H1 (cell line): ENCODE measurements at regions not wholly inside any gene's neighbourhood (a gene's known extent, or its start where the extent isn't known, plus 50 kb on each side); places are given as distances from the start of the nearest gene placed in this dataset.
"Not testable (repeated sequence)": the region's sequence is repeated elsewhere in the genome, so short reads cannot be mapped to it uniquely, and the experiment has no call there.

ENCODE experiments used
- CTCF ChIA-PET: fragments of 300-600 bp; sonication (Branson Sonifier 250); formaldehyde crosslinking; loops from one replicate; lab custom pipeline; 2021; ENCODE audit not compliant: partially characterized antibody; lab: Charles Lee
- POLR2A ChIA-PET: fragments of 300-600 bp; sonication (Branson Sonifier 250); formaldehyde crosslinking; loops from one replicate; lab custom pipeline; 2021; ENCODE audit warnings: inconsistent platforms; ENCODE audit not compliant: partially characterized antibody; lab: Charles Lee
- DNase-seq, 2 experiments: peaks; one replicate each; pipeline versions ENCODE4 v3.0.0 to v3.0.0-alpha.2; 2010 to 2022; ENCODE audit warnings: low spot score in 2 of 2, low read depth in 1 of 2, mixed read lengths in 1 of 2
- FAIRE-seq: peaks from 2 replicates; lab custom pipeline; 2011; peaks lifted over from hg19 to GRCh38; lab: Jason Lieb, UNC
- H2AFZ ChIP-seq: 2 replicates; pipeline ENCODE4 v1.8.1; 2012; ENCODE audit warnings: low read length, inconsistent platforms
- H2AK5ac ChIP-seq: 2 replicates; pipeline ENCODE4 v1.6.1; 2013; ENCODE audit warnings: low read depth, low read length
- H2BK120ac ChIP-seq: replicated peaks from 2 replicates; pipeline ENCODE3; 2013; ENCODE audit warnings: low read depth, low read length, inconsistent platforms
- H2BK12ac ChIP-seq: 2 replicates; pipeline ENCODE4 v1.6.1; 2013; ENCODE audit warnings: low read depth, low read length
- H2BK15ac ChIP-seq: 2 replicates; pipeline ENCODE4 v1.6.1; 2013; ENCODE audit warnings: low read length
- H2BK20ac ChIP-seq: 2 replicates; pipeline ENCODE4 v1.6.1; 2013; ENCODE audit warnings: low read length
- H2BK5ac ChIP-seq: 2 replicates; pipeline ENCODE4 v1.6.1; 2013; ENCODE audit warnings: low read depth, low read length
- H3K14ac ChIP-seq: 2 replicates; pipeline ENCODE4 v1.6.1; 2013; ENCODE audit warnings: inconsistent platforms; ENCODE audit not compliant: insufficient read length
- H3K18ac ChIP-seq: 2 replicates; pipeline ENCODE4 v1.6.1; 2013; ENCODE audit warnings: low read length; ENCODE audit errors: extremely low read depth
- H3K23ac ChIP-seq: 2 replicates; pipeline ENCODE4 v1.6.1; 2013; ENCODE audit warnings: inconsistent platforms; ENCODE audit not compliant: insufficient read length
- H3K23me2 ChIP-seq: 2 replicates; pipeline ENCODE4 v1.6.1; 2013; ENCODE audit warnings: low read depth, low read length
- H3K27ac ChIP-seq: 2 replicates; pipeline ENCODE4 v1.6.1; 2011; ENCODE audit warnings: low read depth, low read length, inconsistent platforms
- H3K27me3 ChIP-seq, 4 experiments: replicated peaks in 1 of 4; 1 replicate in 1 of 4; 2 replicates in 3 of 4; pipeline versions ENCODE4 v1.6.1 to v1.8.1; 2011 to 2013; ENCODE audit warnings: low read length in 3 of 4, mild to moderate bottlenecking in 3 of 4, inconsistent platforms in 2 of 4, mixed read lengths in 2 of 4, moderate library complexity in 1 of 4; ENCODE audit not compliant: control insufficient read depth in 3 of 4, insufficient read depth in 3 of 4; ENCODE audit errors: extremely low read depth in 1 of 4
- H3K36me3 ChIP-seq, 4 experiments: 2 replicates each; pipeline versions ENCODE4 v1.6.1 to v1.8.1; 2011 to 2013; ENCODE audit warnings: mild to moderate bottlenecking in 4 of 4, low read length in 3 of 4, moderate library complexity in 2 of 4, control low read depth in 1 of 4, inconsistent platforms in 1 of 4; ENCODE audit not compliant: insufficient read depth in 4 of 4, control insufficient read depth in 2 of 4
- H3K4ac ChIP-seq: replicated peaks from 2 replicates; pipeline ENCODE3; 2013; ENCODE audit warnings: low read length, low read depth, mixed read lengths, inconsistent platforms; ENCODE audit not compliant: insufficient read length
- H3K4me1 ChIP-seq, 4 experiments: replicated peaks in 1 of 4; 1 replicate in 1 of 4; 2 replicates in 3 of 4; pipeline versions ENCODE4 v1.6.1 to v1.8.1; 2011 to 2013; ENCODE audit warnings: low read length in 3 of 4, inconsistent platforms in 2 of 4, mixed read lengths in 1 of 4; ENCODE audit not compliant: insufficient read depth in 4 of 4, control insufficient read depth in 3 of 4
- H3K4me2 ChIP-seq, 2 experiments: 2 replicates each; pipeline versions ENCODE4 v1.6.1 to v1.8.1; 2011 to 2013; ENCODE audit warnings: low read depth in 2 of 2, low read length in 2 of 2, control low read depth in 1 of 2, inconsistent platforms in 1 of 2, mild to moderate bottlenecking in 1 of 2; ENCODE audit not compliant: insufficient read depth in 1 of 2
- H3K4me3 ChIP-seq, 4 experiments: fragments of 200-600, 300-600 bp in 1 of 4; sonication (generic), shearing (Covaris generic), sonication (Bioruptor Twin) in 1 of 4; 2 replicates each; pipeline versions ENCODE4 v1.5.1 to v1.8.1; 2011 to 2016; ENCODE audit warnings: low read length in 4 of 4, low read depth in 3 of 4, control low read depth in 2 of 4, inconsistent platforms in 2 of 4, mild to moderate bottlenecking in 2 of 4, mixed read lengths in 1 of 4, moderate library complexity in 1 of 4; ENCODE audit not compliant: insufficient read depth in 2 of 4; ENCODE audit errors: extremely low read depth in 1 of 4
- H3K56ac ChIP-seq: replicated peaks from 2 replicates; pipeline ENCODE3; 2013; ENCODE audit warnings: low read depth, mild to moderate bottlenecking, mixed read lengths, low read length, inconsistent platforms; ENCODE audit not compliant: insufficient read length
- H3K79me1 ChIP-seq: 2 replicates; pipeline ENCODE4 v1.6.1; 2013; ENCODE audit warnings: low read depth, low read length, control low read depth
- H3K79me2 ChIP-seq, 2 experiments: 2 replicates each; pipeline versions ENCODE4 v1.6.1 to v1.8.1; 2012 to 2013; ENCODE audit warnings: low read length in 2 of 2, mild to moderate bottlenecking in 2 of 2, inconsistent platforms in 1 of 2; ENCODE audit not compliant: insufficient read depth in 2 of 2, control insufficient read depth in 1 of 2
- H3K9ac ChIP-seq, 4 experiments: replicated peaks in 1 of 4; 1 replicate in 1 of 4; 2 replicates in 3 of 4; pipeline versions ENCODE4 v1.6.1 to v1.8.1; 2011 to 2013; ENCODE audit warnings: low read depth in 3 of 4, low read length in 3 of 4, control low read depth in 2 of 4, mild to moderate bottlenecking in 2 of 4, moderate library complexity in 2 of 4, inconsistent platforms in 1 of 4; ENCODE audit errors: extremely low read depth in 1 of 4
- H3K9me3 ChIP-seq, 2 experiments: 2 replicates each; pipeline versions ENCODE4 v1.6.1 to v1.8.1; 2012 to 2013; ENCODE audit warnings: mild to moderate bottlenecking in 2 of 2, moderate library complexity in 2 of 2, control low read depth in 1 of 2, inconsistent platforms in 1 of 2, low read depth in 1 of 2, low read length in 1 of 2, mixed read lengths in 1 of 2; ENCODE audit not compliant: insufficient read depth in 2 of 2
- H4K20me1 ChIP-seq, 2 experiments: replicated peaks in 1 of 2; 2 replicates each; pipeline versions ENCODE3 to v1.8.1; 2011 to 2013; ENCODE audit warnings: inconsistent platforms in 2 of 2, low read length in 2 of 2, mild to moderate bottlenecking in 1 of 2; ENCODE audit not compliant: insufficient read depth in 2 of 2, control insufficient read depth in 1 of 2
- H4K5ac ChIP-seq: 2 replicates; pipeline ENCODE4 v1.6.1; 2013; ENCODE audit warnings: low read length, low read depth, mixed read lengths, inconsistent platforms; ENCODE audit not compliant: insufficient read length
- H4K8ac ChIP-seq: 2 replicates; pipeline ENCODE4 v1.8.0; 2013; ENCODE audit warnings: mild to moderate bottlenecking, moderate library complexity, low read length, inconsistent platforms; ENCODE audit not compliant: insufficient read depth; ENCODE audit errors: extremely low read depth
- H4K91ac ChIP-seq: replicated peaks from 2 replicates; pipeline ENCODE3; 2013; ENCODE audit warnings: low read length, mixed read lengths, inconsistent platforms; ENCODE audit not compliant: insufficient read length
- KDM4A ChIP-seq: IDR thresholded peaks from one replicate; pipeline ENCODE4 v1.7.1; 2012; ENCODE audit warnings: low read depth, mild to moderate bottlenecking, moderate library complexity, low read length, inconsistent platforms; ENCODE audit not compliant: severe bottlenecking
- SAP30 ChIP-seq: fragments of 300-600 bp; sonication (generic); IDR thresholded peaks from 2 replicates; pipeline ENCODE4 v1.7.1; 2012; ENCODE audit warnings: low read length, moderate library complexity, mild to moderate bottlenecking, inconsistent platforms; ENCODE audit not compliant: insufficient read depth, insufficient replicate concordance
- SIX5 ChIP-seq: IDR thresholded peaks from 2 replicates; pipeline ENCODE4 v1.6.1; 2011; ENCODE audit warnings: mild to moderate bottlenecking, low read depth, low read length
- TF ChIP-seq, protein P1 (sequence below), 3 experiments: IDR thresholded peaks; 1 replicate in 2 of 3; 2 replicates in 1 of 3; pipeline versions ENCODE4 v1.5.1 to v1.6.1; 2011; ENCODE audit warnings: low read length in 3 of 3, mild to moderate bottlenecking in 3 of 3, inconsistent platforms in 2 of 3, low read depth in 1 of 3, moderate library complexity in 1 of 3; ENCODE audit not compliant: insufficient read depth in 1 of 3; ENCODE audit errors: control extremely low read depth in 1 of 3

DNA sequence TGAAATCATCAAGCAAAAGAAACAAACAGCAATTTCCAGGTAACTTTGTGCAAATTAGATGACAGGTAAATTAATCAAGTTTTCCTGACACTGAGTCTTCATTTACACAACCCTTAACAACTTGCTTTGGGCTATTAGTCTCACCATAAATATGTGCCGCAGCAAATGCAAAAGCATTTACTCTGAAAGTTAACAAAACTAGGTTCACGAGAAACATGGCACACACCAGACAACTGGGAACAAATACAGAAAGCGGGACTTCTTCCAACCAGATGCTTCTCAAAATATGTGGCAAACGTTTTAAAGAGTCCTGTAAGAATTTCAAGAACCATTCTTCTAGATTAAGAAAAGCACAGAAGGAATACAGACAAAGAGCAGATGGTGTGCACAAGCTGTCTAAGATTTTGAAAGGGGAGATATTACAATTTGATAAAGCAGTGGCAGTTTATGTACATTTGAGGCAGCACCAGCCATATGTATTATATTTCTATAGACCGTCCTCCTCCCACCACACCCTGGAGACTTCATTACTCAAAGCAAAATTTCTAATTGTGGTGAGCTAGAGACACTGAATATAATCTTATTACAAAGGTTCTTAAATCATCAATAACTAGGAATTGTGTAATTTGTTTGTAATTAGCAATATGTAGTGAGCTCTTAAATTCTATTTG lies 192.5 kb upstream of the ADAMTS3 start (continued):
- no peak for TF ChIP-seq SIX5
- TF ChIP-seq, protein P1, sequence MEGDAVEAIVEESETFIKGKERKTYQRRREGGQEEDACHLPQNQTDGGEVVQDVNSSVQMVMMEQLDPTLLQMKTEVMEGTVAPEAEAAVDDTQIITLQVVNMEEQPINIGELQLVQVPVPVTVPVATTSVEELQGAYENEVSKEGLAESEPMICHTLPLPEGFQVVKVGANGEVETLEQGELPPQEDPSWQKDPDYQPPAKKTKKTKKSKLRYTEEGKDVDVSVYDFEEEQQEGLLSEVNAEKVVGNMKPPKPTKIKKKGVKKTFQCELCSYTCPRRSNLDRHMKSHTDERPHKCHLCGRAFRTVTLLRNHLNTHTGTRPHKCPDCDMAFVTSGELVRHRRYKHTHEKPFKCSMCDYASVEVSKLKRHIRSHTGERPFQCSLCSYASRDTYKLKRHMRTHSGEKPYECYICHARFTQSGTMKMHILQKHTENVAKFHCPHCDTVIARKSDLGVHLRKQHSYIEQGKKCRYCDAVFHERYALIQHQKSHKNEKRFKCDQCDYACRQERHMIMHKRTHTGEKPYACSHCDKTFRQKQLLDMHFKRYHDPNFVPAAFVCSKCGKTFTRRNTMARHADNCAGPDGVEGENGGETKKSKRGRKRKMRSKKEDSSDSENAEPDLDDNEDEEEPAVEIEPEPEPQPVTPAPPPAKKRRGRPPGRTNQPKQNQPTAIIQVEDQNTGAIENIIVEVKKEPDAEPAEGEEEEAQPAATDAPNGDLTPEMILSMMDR (IDR thresholded peaks at IDR 0.05; ENCODE audit: control extremely low read depth in 1 of 3, insufficient read depth in 1 of 3, low read depth in 1 of 3, low read length in 3 of 3), result no peak
- TF ChIP-seq SAP30, result no peak
- TF ChIP-seq KDM4A, result no peak

DNA sequence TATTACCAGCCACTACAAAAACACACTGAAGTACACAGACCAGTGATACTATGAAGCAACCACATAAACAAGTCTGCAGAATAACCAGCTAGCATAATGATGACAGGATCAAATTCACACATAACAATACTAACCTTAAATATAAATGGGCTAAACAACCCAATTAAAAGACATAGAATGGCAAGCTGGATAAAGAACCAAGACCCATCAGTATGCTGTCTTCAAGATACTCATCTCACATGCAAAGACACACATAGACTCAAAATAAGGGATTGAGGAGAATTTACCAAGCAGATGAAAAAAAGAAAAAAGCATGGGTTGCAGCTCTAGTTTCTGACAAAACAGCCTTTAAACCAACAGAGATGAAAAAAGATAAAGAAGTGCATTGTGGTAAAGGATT lies 184.4 kb upstream of the ADAMTS3 start:
- POLR2A ChIA-PET, H3K18ac ChIP-seq, FAIRE-seq, H4K8ac ChIP-seq, H4K20me1 ChIP-seq, CTCF ChIA-PET, H3K23me2 ChIP-seq, H3K79me2 ChIP-seq, DNase-seq, H2AK5ac ChIP-seq, H2BK12ac ChIP-seq, H3K27me3 ChIP-seq, H2BK5ac ChIP-seq, H3K4me1 ChIP-seq, H2BK20ac ChIP-seq, H3K4me2 ChIP-seq, H2BK120ac ChIP-seq, H3K23ac ChIP-seq, H3K14ac ChIP-seq, H3K79me1 ChIP-seq, H3K27ac ChIP-seq, H3K56ac ChIP-seq, H3K9me3 ChIP-seq, H3K4ac ChIP-seq, H3K4me3 ChIP-seq, H4K5ac ChIP-seq, H2AFZ ChIP-seq, H3K9ac ChIP-seq, H2BK15ac ChIP-seq, H3K36me3 ChIP-seq, H4K91ac ChIP-seq: not testable (repeated sequence)
